ENCODE measurements at regions not wholly inside any gene's neighbourhood (a gene's known extent, or its start where the extent isn't known, plus 50 kb on each side); places are given as distances from the start of the nearest gene placed in this dataset.

- peak; percentile 64 to 86 for DNase-seq (ENCODE audit: low read depth in 1 of 2, low spot score in 1 of 2)
- Histone ChIP-seq H3K27me3 (no peaks in the 10 kb centered on the region), H3K9me3 (ENCODE audit: low read depth) (no peaks in the 10 kb centered on the region), H3K36me3 (no peaks in the 10 kb centered on the region), H3K4me3 (no peak overlapping the region), H3K27ac (no peak overlapping the region), H3K4me1 (ENCODE audit: low read depth) (peaks cover 32% of the 10 kb centered on the region)
- peak; percentile 63 for TF ChIP-seq CTCF (IDR thresholded peaks at IDR 0.05; ENCODE audit: low read depth, low read length)
Measured at GRCh38 chr1:39102537-39103327, 76.6 kb downstream of the NDUFS5 start.

- Histone ChIP-seq H3K27me3 (no peaks in the 10 kb centered on the region), H3K27ac (no peak overlapping the region), H3K4me1 (ENCODE audit: low read depth) (peaks cover 40% of the 10 kb centered on the region), H3K9me3 (ENCODE audit: low read depth) (no peaks in the 10 kb centered on the region), H3K4me3 (no peak overlapping the region), H3K36me3 (no peaks in the 10 kb centered on the region)
- peak in 1 of 2 donors; percentile 48 for DNase-seq (ENCODE audit: low read depth in 1 of 2, low spot score in 1 of 2)
- TF ChIP-seq CTCF (IDR thresholded peaks at IDR 0.05; ENCODE audit: low read depth, low read length): no peak
Measured at GRCh38 chr1:39103328-39104157, 77.4 kb downstream of the NDUFS5 start.

- no peak for TF ChIP-seq CTCF (IDR thresholded peaks at IDR 0.05; ENCODE audit: low read depth, low read length)
- DNase-seq (ENCODE audit: low read depth in 1 of 2, low spot score in 1 of 2): peak in 1 of 2 donors; percentile 64
Measured at GRCh38 chr1:39104158-39105060, 78.3 kb downstream of the NDUFS5 start.

GRCh38 chr1:39105061-39105840 is 79.1 kb downstream of the NDUFS5 start:
- no peak for TF ChIP-seq CTCF (IDR thresholded peaks at IDR 0.05; ENCODE audit: low read depth, low read length)
- Histone ChIP-seq H3K4me1 (ENCODE audit: low read depth) (peaks cover 35% of the 10 kb centered on the region), H3K4me3 (peak overlapping the region; percentile 73), H3K9me3 (ENCODE audit: low read depth) (no peaks in the 10 kb centered on the region), H3K27ac (peak overlapping the region; percentile 91), H3K27me3 (no peaks in the 10 kb centered on the region), H3K36me3 (no peaks in the 10 kb centered on the region)
- DNase-seq (ENCODE audit: low read depth in 1 of 2, low spot score in 1 of 2): peak; percentile 82 to 85

More at GRCh38 chr1:39104158-39105060, 78.3 kb downstream of the NDUFS5 start:
- peak overlapping the region; percentile 91 for H3K27ac ChIP-seq
- H3K27me3 ChIP-seq: no peaks in the 10 kb centered on the region
- no peaks in the 10 kb centered on the region for H3K36me3 ChIP-seq
- H3K4me1 ChIP-seq (ENCODE audit: low read depth): peaks cover 40% of the 10 kb centered on the region
- H3K9me3 ChIP-seq (ENCODE audit: low read depth): no peaks in the 10 kb centered on the region
- H3K4me3 ChIP-seq: peak overlapping the region; percentile 73
